ENCODE measurements at regions not wholly inside any gene's neighbourhood (a gene's known extent, or its start where the extent isn't known, plus 50 kb on each side); places are given as distances from the start of the nearest gene placed in this dataset.
A peak's percentile ranks its signal among the peaks of the same experiment; 100 is the strongest.

DNA sequence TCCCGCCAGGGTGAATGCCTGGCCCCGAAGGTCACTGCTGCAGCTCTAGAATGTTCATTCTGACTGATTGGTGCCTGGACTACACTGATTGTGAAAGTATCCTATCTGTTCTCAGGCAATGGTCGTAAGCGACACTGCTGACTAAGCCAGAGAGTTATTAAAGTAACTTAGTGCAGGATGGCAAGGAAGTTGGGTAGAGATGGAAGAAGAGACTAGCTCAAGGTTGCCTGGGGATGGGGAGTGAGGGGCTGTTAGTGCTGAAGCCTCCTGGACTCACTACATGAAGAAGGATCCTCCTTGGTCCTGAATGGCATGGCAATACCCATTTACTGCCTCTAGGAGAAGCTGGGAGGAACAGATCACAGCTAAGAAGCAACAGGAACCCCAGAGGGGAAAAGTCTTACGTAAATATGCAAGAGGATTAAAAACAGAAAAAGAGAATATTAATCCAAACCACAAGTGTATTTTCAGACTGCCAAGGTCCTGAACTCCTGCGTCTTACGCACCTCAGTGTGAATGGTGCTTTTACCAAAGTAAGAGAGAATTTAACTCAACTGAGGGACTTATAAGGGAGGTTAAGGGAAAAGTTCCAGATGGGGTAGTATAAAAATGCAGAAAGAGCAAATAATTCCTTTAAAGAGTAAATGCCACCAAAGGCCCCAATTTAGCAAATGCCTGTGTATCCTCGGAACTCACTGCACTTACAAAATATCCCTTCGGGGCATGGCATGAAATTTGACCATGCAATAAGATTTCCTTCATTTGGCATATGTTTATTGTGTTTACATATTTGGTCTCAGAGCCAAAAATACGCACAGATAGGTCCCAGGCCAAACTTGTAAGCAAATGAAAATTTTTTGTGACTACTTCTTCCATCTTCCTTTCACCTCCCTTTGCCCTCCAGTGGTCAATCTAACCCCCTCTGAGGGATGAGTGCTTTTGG, 64.0 kb upstream of the DGKG start:
- TF ChIP-seq, protein P1, sequence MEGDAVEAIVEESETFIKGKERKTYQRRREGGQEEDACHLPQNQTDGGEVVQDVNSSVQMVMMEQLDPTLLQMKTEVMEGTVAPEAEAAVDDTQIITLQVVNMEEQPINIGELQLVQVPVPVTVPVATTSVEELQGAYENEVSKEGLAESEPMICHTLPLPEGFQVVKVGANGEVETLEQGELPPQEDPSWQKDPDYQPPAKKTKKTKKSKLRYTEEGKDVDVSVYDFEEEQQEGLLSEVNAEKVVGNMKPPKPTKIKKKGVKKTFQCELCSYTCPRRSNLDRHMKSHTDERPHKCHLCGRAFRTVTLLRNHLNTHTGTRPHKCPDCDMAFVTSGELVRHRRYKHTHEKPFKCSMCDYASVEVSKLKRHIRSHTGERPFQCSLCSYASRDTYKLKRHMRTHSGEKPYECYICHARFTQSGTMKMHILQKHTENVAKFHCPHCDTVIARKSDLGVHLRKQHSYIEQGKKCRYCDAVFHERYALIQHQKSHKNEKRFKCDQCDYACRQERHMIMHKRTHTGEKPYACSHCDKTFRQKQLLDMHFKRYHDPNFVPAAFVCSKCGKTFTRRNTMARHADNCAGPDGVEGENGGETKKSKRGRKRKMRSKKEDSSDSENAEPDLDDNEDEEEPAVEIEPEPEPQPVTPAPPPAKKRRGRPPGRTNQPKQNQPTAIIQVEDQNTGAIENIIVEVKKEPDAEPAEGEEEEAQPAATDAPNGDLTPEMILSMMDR (IDR thresholded peaks at IDR 0.05): peak in 4 of 6 experiments; percentile 10 to 25 (median 15)
- TF ChIP-seq POLR2A (IDR thresholded peaks at IDR 0.05): no peak

Data from adrenal gland (tissue), 5 donors.